ENCODE measurements at regions not wholly inside any gene's neighbourhood (a gene's known extent, or its start where the extent isn't known, plus 50 kb on each side); places are given as distances from the start of the nearest gene placed in this dataset.
"Not testable (repeated sequence)": the region's sequence is repeated elsewhere in the genome, so short reads cannot be mapped to it uniquely, and the experiment has no call there.

- peak; percentile 70 for DNase-seq (ENCODE audit: low read depth)
Observed at GRCh38 chr17:30686538-30687479, 137.7 kb downstream of the CRLF3 start.

GRCh38 chr17:30682280-30682679 lies 142.2 kb downstream of the CRLF3 start:
- DNase-seq (ENCODE audit: low read depth) = not testable (repeated sequence)

- DNase-seq (ENCODE audit: low read depth) = not testable (repeated sequence)
Observed at GRCh38 chr17:30680681-30681080, 143.8 kb downstream of the CRLF3 start.

GRCh38 chr17:30677550-30678249 lies 146.8 kb downstream of the CRLF3 start:
- DNase-seq (ENCODE audit: low read depth) = no peak

DNA sequence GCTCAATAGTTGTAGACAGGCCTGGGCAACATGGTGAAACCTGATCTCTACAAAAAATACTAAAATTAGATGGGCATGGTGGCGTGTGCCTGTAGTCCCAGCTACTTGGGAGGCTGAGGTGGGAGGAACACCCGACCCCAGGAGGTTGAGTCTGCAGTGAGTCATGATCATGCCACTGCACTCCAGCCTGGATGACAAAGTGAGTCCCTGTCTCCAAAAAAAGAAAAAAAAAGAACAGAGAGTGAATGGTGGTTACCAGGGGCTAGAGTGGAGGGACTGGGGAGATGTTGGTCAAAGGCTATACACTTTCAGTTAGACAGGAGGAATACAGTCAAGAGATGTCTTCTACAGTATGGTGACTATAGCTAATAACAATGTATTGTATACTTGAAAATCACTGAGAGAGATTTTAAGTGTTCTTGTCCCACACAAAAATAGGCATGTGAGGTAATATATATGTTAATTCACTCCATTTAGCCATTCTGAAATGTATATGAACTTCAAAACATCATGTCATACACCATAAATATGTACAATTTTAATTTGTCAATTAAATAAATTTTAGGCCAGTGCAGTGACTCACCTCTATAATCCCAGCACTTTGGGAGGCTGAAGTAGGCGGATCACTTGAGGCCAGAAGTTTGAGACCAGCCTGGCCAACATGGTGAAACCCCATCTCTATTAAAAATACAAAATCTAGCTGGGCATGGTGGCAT lies 148.6 kb downstream of the CRLF3 start:
- not testable (repeated sequence) for DNase-seq (ENCODE audit: low read depth)

- DNase-seq (ENCODE audit: low read depth) = not testable (repeated sequence)
Observed at GRCh38 chr17:30669217-30669649, 155.3 kb downstream of the CRLF3 start.

GRCh38 chr17:30668360-30669181 lies 155.9 kb downstream of the CRLF3 start:
- DNase-seq (ENCODE audit: low read depth) = not testable (repeated sequence)

DNA sequence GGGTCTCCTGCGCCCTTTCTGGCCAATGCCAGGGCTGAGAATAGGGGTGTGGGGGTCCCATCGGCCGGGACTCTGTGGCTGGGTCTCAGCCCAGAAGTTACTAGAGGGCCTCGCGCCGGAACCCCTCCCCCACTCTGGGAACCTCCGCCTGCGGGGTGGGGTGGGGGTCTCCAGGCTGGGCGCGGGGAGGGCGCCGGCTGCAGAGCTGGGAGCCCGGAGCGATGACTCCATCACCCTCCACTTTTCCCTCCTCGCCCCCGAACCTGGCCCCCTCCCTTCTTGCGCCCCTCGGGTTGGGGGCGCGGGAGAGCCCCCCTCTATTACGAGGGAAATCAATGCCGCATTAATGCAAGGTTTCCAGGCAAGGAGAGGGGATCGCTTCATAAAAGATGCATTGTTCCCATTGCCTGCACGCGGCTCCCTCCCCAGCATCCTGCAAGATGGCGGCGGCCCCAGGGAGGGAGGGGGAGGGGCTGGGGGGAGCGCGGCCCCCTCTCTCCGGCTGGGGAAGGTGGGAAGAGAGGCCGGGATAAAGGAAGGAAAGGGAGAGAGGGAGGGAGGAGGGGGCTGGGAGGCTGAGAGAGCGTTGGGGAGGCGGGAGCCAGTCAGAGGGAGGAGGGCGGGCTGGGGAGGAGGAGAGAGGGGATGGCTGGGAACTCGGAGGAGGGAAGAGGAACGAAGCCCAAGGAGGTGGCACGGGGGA lies 156.7 kb downstream of the CRLF3 start:
- peak; percentile 88 for DNase-seq (ENCODE audit: low read depth)

DNA sequence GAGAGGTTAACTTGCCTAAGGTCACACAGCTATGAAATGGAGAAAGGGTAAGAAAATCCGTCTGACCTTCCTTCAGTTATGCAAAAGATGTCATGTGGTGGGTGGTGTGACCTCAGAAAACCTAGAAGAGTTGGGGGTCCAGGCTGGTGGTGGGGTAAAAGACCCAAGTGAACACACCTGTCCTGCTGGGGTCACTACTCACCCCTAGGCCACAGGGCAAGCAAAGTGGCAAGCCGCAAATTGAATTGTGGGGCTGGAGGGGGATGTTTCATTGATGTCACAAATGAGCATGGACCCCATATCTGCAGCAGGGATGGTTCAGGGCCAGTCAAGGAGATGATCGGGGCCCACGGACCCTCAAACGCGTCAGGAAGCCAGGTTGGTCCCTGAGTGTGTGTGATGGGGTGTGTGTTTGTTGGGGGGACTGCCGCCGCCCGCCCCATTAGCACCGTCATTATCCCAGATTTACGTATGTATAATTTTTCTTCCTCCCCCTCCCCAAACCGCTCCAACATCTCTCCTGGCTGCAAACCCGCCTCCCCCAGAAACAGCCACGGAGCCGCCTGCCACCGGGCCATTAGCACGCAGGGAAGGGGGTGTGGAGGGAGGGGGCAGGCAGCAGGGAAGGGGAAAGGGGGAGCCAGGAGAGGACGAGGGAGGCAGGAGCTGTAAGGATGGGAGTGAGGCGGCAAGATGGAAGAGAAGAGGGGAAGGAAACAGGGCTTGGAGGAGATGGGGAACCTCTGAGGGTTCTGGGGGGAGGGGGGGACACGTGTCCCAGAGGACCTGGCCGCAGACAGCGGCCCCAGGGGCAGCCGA lies 157.4 kb downstream of the CRLF3 start:
- DNase-seq (ENCODE audit: low read depth) = not testable (repeated sequence)

- DNase-seq (ENCODE audit: low read depth) = peak; percentile 15
Observed at GRCh38 chr17:30663727-30664455, 160.6 kb downstream of the CRLF3 start.

DNA sequence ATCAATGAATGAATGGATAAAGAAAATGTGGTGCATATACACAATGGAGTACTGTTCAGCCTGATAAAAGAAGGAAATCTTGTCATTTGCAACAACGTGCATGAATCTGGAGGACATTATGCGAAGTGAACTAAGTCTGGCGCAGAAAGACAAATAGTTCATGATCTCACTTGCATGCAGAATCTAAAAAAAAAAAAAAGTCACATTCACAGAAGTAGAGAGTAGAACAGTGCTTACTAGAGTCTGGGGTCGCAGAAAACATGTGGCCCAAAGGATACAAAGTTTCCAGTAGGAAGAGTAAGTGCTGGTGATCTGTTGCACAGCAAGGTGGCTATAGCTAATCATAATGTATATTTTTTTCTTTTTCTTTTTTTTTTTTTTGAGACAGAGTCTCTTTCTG lies 167.3 kb downstream of the CRLF3 start:
- not testable (repeated sequence) for DNase-seq (ENCODE audit: low read depth)

GRCh38 chr17:30653038-30653437 lies 171.5 kb downstream of the CRLF3 start:
- DNase-seq (ENCODE audit: low read depth) = not testable (repeated sequence)

- DNase-seq (ENCODE audit: low read depth) = not testable (repeated sequence)
Observed at GRCh38 chr17:30650149-30650548, 172.9 kb downstream of the GOSR1 start.

DNA sequence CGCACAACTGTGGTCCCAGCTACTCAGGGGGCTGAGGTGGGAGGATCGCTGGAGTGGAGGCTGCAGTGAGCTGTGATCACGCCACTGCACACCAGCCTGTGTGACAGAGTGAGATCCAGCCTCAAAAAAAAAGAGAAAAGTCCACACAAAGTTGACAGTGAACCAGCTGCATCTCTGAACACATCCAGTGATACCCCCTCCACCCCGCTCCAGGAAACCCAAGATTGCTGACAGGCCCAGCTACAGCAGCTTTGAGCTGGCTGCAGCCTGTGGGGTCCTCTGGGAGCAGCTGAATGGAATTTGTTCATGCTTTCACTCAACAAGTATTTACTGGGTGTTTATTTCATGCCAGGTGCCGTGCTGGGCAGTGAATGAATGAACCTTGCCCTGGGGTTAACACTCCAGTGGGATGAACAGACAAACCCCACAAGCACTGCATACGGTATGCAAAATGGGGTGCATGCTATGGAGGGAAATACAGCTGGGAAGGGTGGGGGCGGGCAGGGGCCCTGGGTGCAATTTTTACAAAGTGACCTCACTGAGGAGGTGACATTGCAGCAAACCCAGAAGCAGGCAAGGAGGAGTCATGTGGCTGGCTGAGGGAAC lies 170.9 kb downstream of the GOSR1 start:
- not testable (repeated sequence) for DNase-seq (ENCODE audit: low read depth)

DNA sequence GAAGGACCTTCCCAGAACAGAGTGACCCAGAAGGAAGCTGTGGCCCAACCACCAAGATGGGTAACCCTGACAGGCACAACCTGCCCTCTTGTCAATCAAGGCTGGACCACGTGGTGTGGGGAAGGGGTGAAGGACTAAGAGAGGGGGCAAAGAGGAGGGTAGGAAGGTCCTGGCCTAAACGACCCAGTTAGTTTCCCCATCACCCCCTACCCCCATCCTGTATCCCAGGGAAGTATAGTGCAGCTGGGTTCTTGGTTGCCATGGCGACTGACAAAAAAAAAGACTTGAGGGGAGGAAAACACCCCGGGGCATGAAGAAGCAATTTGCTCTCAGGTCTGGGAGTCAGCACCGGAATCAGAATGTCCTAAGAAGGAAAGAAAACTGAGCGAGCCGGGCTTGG lies 168.7 kb downstream of the GOSR1 start:
- not testable (repeated sequence) for DNase-seq (ENCODE audit: low read depth)

GRCh38 chr17:30644713-30645112 lies 167.5 kb downstream of the GOSR1 start:
- DNase-seq (ENCODE audit: low read depth) = not testable (repeated sequence)

GRCh38 chr17:30644287-30644686 lies 167.1 kb downstream of the GOSR1 start:
- not testable (repeated sequence) for DNase-seq (ENCODE audit: low read depth)

DNA sequence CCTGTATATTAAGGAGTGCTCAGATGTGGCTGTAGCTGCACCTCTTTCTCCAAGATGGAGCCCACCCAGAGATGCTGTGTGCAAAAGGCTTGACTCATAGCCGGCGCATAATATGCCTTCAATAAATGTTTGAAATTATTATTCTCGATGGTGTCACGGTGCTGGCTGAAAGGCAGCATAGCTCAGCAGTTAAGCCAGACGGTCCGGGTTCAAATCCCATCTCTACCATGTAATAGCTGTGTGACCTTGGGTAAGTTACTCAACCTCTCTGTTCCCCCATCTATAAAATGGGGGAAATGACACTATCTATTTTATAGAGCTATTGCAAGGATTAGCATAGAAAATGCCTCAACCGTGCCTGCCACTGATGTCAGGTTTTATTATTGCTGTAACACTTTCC lies 164.2 kb downstream of the GOSR1 start:
- DNase-seq (ENCODE audit: low read depth) = not testable (repeated sequence)

DNA sequence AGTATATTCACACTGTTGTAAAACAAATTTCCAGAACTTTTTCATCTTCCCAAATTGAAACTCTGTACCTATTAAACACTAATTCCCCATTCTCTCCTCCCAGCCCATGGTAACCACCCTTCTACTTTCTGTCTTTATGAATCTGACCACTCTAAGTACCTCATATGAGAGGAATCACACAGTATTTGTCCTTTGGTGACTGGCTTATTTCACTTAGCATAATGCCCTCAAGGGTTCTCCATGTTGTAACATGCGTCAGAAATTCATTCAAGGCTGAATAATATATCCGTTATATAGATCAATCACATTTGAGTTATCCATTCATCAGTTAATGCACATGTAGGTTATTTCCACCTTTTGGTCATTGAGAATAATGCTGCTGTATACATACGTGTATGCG lies 162.2 kb downstream of the GOSR1 start:
- not testable (repeated sequence) for DNase-seq (ENCODE audit: low read depth)

Measured in amniotic epithelial cell (primary cell).